Panc1 (cell line): ENCODE measurements at regions not wholly inside any gene's neighbourhood (a gene's known extent, or its start where the extent isn't known, plus 50 kb on each side); places are given as distances from the start of the nearest gene placed in this dataset.

ENCODE experiments used
- ATAC-seq: fragments of 200-7000 bp; cut with Tn5 transposase; 2 replicates; pipeline ENCODE4 v1.9.1; 2020; ENCODE audit warnings: mild to moderate bottlenecking, moderate library complexity
- BruUV-seq: library from RNA; stranded (reverse); fragments of 400-500 nt; replicated peaks from 2 replicates; lab custom pipeline; 2021; lab: Mats Ljungman, UMichigan
- CTCF ChIA-PET: fragments of 300-600 bp; sonication (Branson Sonifier 250); formaldehyde crosslinking; loops from one replicate; lab custom pipeline; 2022; ENCODE audit warnings: antibody characterized with exemption; lab: Charles Lee
- POLR2A ChIA-PET: fragments of 300-600 bp; sonication (Branson Sonifier 250); formaldehyde crosslinking; loops from one replicate; lab custom pipeline; 2022; ENCODE audit warnings: antibody characterized with exemption; lab: Charles Lee
- DNase-seq: peaks from one replicate; pipeline ENCODE4 v3.0.0-alpha.2; 2010; ENCODE audit warnings: low read depth, low spot score
- H3K27ac ChIP-seq: 2 replicates; pipeline ENCODE4 v1.5.1; 2011; ENCODE audit warnings: mild to moderate bottlenecking, low read length, inconsistent platforms
- H3K27me3 ChIP-seq: fragments of 200-500 bp; sonication (Bioruptor generic); 2 replicates; pipeline ENCODE4 v1.6.0; 2014; ENCODE audit warnings: low read length, inconsistent platforms; ENCODE audit not compliant: control insufficient read depth, insufficient read depth
- H3K36me3 ChIP-seq: fragments of 200-500 bp; sonication (Bioruptor generic); 2 replicates; pipeline ENCODE4 v1.5.1; 2014; ENCODE audit warnings: inconsistent platforms, mild to moderate bottlenecking, low read length, moderate library complexity; ENCODE audit not compliant: control insufficient read depth, insufficient read depth
- H3K4me1 ChIP-seq: 2 replicates; pipeline ENCODE4 v1.5.1; 2011; ENCODE audit warnings: inconsistent platforms, mild to moderate bottlenecking, low read length, moderate library complexity; ENCODE audit not compliant: control insufficient read depth, insufficient read depth
- H3K4me3 ChIP-seq, 2 experiments: 2 replicates each; pipeline ENCODE4 v1.5.1; 2011 to 2012; ENCODE audit warnings: low read depth in 2 of 2, low read length in 2 of 2, mild to moderate bottlenecking in 2 of 2, inconsistent platforms in 1 of 2, moderate library complexity in 1 of 2
- H3K9me3 ChIP-seq: fragments of 200-500 bp; sonication (Bioruptor generic); 2 replicates; pipeline ENCODE4 v1.5.1; 2014; ENCODE audit warnings: low read depth, mild to moderate bottlenecking, inconsistent platforms, low read length, moderate library complexity; ENCODE audit not compliant: control insufficient read depth, insufficient read depth
- CTCF ChIP-seq: fragments of 450-650 bp; IDR thresholded peaks from 2 replicates; pipeline ENCODE4 v1.5.1; 2017; ENCODE audit warnings: mild to moderate bottlenecking
- POLR2AphosphoS5 ChIP-seq: IDR thresholded peaks from 2 replicates; pipeline ENCODE4 v1.6.1; 2012; ENCODE audit warnings: mild to moderate bottlenecking, low read depth, low read length, moderate library complexity
- SIN3A ChIP-seq: IDR thresholded peaks from 2 replicates; pipeline ENCODE4 v1.6.1; 2012; ENCODE audit warnings: low read depth, mild to moderate bottlenecking, low read length, moderate library complexity, borderline replicate concordance; ENCODE audit not compliant: insufficient read depth
- TCF7L2 ChIP-seq: IDR thresholded peaks from 2 replicates; pipeline ENCODE4 v1.6.1; 2011; ENCODE audit warnings: mild to moderate bottlenecking, low read depth, low read length, inconsistent platforms
- in situ Hi-C: cut with HindIII; loops from 2 replicates; pipeline ENCODE4 v1.10.0; 2016; ENCODE audit warnings: low sequenced_read_pairs, low pct_unique_long_range_greater_than_20kb
- intact Hi-C: fragments of 100-400 bp; cut with micrococcal nuclease; formaldehyde crosslinking; loops from one replicate; pipeline ENCODE4 v1.10.0; 2022; ENCODE audit not compliant: unreplicated experiment
- TF ChIP-seq, protein P1 (sequence below), 2 experiments: IDR thresholded peaks; 2 replicates each; pipeline ENCODE4 v1.6.1; 2011 to 2012; ENCODE audit warnings: low read depth in 2 of 2, control low read depth in 1 of 2, low read length in 1 of 2, mild to moderate bottlenecking in 1 of 2, moderate library complexity in 1 of 2; ENCODE audit not compliant: insufficient read depth in 1 of 2

DNA sequence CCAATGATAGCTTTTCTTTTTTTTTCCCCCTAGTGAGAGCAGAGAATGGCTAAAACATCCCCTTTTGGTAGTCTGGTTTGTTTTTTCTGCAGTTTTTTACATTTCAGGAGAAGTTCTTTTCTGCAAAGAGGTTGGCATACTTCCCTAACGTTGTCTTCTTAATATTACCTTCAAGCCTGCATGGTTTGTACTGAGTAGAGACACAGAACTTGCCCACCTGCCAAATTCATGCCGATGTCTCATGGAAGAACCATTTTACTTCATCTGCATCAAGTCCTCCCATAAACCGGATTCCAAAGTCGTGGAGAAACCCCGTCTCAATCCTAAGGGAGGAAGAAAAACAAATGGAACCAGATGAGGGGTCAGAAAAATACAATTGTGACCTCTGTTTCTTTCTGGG lies 89.7 kb downstream of the SHOX start:
- Histone ChIP-seq H3K36me3 (no peaks in the 10 kb centered on the region), H3K27ac (no peak overlapping the region), H3K27me3 (no peaks in the 10 kb centered on the region), H3K4me1 (no peaks in the 10 kb centered on the region), H3K9me3 (no peaks in the 10 kb centered on the region), H3K4me3 (no peak overlapping the region)
- intact Hi-C loops: no loop called here
- ChIA-PET POLR2A (no interaction called here), CTCF (no interaction called here)
- DNase-seq (no peak), ATAC-seq (no peak)
- BruUV-seq: no TSS peak
- TF ChIP-seq POLR2AphosphoS5 (no peak), SIN3A (no peak), TCF7L2 (no peak), CTCF (no peak)
- TF ChIP-seq, protein P1, sequence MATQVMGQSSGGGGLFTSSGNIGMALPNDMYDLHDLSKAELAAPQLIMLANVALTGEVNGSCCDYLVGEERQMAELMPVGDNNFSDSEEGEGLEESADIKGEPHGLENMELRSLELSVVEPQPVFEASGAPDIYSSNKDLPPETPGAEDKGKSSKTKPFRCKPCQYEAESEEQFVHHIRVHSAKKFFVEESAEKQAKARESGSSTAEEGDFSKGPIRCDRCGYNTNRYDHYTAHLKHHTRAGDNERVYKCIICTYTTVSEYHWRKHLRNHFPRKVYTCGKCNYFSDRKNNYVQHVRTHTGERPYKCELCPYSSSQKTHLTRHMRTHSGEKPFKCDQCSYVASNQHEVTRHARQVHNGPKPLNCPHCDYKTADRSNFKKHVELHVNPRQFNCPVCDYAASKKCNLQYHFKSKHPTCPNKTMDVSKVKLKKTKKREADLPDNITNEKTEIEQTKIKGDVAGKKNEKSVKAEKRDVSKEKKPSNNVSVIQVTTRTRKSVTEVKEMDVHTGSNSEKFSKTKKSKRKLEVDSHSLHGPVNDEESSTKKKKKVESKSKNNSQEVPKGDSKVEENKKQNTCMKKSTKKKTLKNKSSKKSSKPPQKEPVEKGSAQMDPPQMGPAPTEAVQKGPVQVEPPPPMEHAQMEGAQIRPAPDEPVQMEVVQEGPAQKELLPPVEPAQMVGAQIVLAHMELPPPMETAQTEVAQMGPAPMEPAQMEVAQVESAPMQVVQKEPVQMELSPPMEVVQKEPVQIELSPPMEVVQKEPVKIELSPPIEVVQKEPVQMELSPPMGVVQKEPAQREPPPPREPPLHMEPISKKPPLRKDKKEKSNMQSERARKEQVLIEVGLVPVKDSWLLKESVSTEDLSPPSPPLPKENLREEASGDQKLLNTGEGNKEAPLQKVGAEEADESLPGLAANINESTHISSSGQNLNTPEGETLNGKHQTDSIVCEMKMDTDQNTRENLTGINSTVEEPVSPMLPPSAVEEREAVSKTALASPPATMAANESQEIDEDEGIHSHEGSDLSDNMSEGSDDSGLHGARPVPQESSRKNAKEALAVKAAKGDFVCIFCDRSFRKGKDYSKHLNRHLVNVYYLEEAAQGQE (IDR thresholded peaks at IDR 0.05; ENCODE audit: insufficient read depth in 1 of 2, low read depth in 2 of 2, low read length in 1 of 2): no peak
- in situ Hi-C loops: no loop called here

- TF ChIP-seq SIN3A: no peak
- TF ChIP-seq, protein P1 (IDR thresholded peaks at IDR 0.05; ENCODE audit: insufficient read depth in 1 of 2, low read depth in 2 of 2, low read length in 1 of 2): no peak
- no peak for TF ChIP-seq POLR2AphosphoS5
- TF ChIP-seq TCF7L2: no peak
- TF ChIP-seq CTCF: no peak
- DNase-seq (no peak), ATAC-seq (no peak)
- CTCF ChIA-PET: no interaction called here
- Histone ChIP-seq H3K36me3 (no peaks in the 10 kb centered on the region), H3K9me3 (no peaks in the 10 kb centered on the region), H3K4me1 (no peaks in the 10 kb centered on the region), H3K27me3 (no peaks in the 10 kb centered on the region), H3K4me3 (no peak overlapping the region), H3K27ac (no peak overlapping the region)
- BruUV-seq: no TSS peak
- in situ Hi-C loops: no loop called here
- POLR2A ChIA-PET: no interaction called here
- intact Hi-C loops: no loop called here
Measured at GRCh38 chrX:716136-716535, 85.5 kb downstream of the SHOX start.
